ENCODE measurements at regions not wholly inside any gene's neighbourhood (a gene's known extent, or its start where the extent isn't known, plus 50 kb on each side); places are given as distances from the start of the nearest gene placed in this dataset.

- TF ChIP-seq, protein P1, sequence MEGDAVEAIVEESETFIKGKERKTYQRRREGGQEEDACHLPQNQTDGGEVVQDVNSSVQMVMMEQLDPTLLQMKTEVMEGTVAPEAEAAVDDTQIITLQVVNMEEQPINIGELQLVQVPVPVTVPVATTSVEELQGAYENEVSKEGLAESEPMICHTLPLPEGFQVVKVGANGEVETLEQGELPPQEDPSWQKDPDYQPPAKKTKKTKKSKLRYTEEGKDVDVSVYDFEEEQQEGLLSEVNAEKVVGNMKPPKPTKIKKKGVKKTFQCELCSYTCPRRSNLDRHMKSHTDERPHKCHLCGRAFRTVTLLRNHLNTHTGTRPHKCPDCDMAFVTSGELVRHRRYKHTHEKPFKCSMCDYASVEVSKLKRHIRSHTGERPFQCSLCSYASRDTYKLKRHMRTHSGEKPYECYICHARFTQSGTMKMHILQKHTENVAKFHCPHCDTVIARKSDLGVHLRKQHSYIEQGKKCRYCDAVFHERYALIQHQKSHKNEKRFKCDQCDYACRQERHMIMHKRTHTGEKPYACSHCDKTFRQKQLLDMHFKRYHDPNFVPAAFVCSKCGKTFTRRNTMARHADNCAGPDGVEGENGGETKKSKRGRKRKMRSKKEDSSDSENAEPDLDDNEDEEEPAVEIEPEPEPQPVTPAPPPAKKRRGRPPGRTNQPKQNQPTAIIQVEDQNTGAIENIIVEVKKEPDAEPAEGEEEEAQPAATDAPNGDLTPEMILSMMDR (IDR thresholded peaks at IDR 0.05; ENCODE audit: low read depth, low read length, missing input control) = no peak
- TF ChIP-seq RAD21 (IDR thresholded peaks at IDR 0.05) (no peak), YY1 (IDR thresholded peaks at IDR 0.05) (no peak), SP1 (IDR thresholded peaks at IDR 0.05) (no peak), JUND (IDR thresholded peaks at IDR 0.05) (no peak), FOXA2 (IDR thresholded peaks at IDR 0.05) (no peak), TAF1 (conservative IDR thresholded peaks at IDR 0.05) (no peak), EGR1 (IDR thresholded peaks at IDR 0.05; ENCODE audit: low read depth in 2 of 2) (no peak), HNF4A (conservative IDR thresholded peaks at IDR 0.05) (no peak), GABPA (IDR thresholded peaks at IDR 0.05 in 1 of 2, conservative IDR thresholded peaks at IDR 0.05 in 1 of 2) (no peak)
- TF ChIP-seq, protein P2, sequence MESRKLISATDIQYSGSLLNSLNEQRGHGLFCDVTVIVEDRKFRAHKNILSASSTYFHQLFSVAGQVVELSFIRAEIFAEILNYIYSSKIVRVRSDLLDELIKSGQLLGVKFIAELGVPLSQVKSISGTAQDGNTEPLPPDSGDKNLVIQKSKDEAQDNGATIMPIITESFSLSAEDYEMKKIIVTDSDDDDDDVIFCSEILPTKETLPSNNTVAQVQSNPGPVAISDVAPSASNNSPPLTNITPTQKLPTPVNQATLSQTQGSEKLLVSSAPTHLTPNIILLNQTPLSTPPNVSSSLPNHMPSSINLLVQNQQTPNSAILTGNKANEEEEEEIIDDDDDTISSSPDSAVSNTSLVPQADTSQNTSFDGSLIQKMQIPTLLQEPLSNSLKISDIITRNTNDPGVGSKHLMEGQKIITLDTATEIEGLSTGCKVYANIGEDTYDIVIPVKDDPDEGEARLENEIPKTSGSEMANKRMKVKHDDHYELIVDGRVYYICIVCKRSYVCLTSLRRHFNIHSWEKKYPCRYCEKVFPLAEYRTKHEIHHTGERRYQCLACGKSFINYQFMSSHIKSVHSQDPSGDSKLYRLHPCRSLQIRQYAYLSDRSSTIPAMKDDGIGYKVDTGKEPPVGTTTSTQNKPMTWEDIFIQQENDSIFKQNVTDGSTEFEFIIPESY (IDR thresholded peaks at IDR 0.05) = no peak
- TF ChIP-seq, protein P3, sequence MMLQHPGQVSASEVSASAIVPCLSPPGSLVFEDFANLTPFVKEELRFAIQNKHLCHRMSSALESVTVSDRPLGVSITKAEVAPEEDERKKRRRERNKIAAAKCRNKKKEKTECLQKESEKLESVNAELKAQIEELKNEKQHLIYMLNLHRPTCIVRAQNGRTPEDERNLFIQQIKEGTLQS (IDR thresholded peaks at IDR 0.05) = no peak
Observed at GRCh38 chr5:125140220-125140619, 393.8 kb upstream of the ZNF608 start.

All from liver (tissue), 3 donors.